ENCODE measurements at regions not wholly inside any gene's neighbourhood (a gene's known extent, or its start where the extent isn't known, plus 50 kb on each side); places are given as distances from the start of the nearest gene placed in this dataset.
"Not testable (repeated sequence)": the region's sequence is repeated elsewhere in the genome, so short reads cannot be mapped to it uniquely, and the experiment has no call there.

- Histone ChIP-seq H3K9me3 (no peaks in the 10 kb centered on the region), H3K36me3 (no peaks in the 10 kb centered on the region), H3K27me3 (no peaks in the 10 kb centered on the region), H3K4me3 (no peak overlapping the region), H3K27ac (peak overlapping the region in 1 of 2 donors; percentile 36), H3K4me1 (no peaks in the 10 kb centered on the region)
- no peak for DNase-seq
- intact Hi-C loops (cut with DNase I; ENCODE audit: low total_unique reads), result no loop called here
- no peak for TF ChIP-seq POLR2A (IDR thresholded peaks at IDR 0.05)
- no peak for TF ChIP-seq CTCF (IDR thresholded peaks at IDR 0.05)
These were observed 64.8 kb downstream of the CARTPT start for GRCh38 chr5:71783891-71784290.

DNA sequence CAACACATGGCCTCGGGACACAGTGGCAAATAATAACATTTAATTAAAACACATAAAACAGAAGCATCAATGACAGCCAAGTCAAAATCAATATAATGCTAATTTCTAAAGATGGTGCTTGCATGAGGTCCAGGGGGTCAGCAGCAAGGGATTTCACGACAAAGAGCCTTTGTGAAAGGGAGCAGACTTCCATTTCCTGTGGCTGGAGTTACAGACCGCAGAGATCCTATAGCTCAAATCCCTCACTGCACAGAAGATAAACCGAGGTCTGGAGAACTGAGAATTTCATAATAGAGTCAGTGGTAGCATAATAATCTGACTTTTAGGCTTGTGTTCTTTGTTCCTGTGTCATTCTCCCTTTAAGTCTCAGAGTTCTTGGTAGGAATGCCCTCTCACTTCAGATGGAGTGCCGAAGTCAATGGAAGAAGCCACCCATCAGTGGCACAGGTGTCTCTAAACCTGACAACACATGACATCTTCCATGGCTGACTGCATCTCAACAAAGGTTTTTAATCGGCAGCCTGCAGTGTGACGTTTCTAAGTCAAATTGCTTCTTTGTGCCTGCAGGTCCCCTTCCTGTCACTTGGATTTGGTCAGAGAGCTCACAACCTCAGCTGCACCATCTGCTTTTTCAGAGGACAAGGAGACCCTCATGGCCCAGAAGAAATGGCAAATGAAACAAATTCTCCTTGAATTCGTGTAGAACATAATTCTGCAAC lies 67.4 kb downstream of the CARTPT start:
- Histone ChIP-seq H3K4me1 (no peaks in the 10 kb centered on the region), H3K27me3 (no peaks in the 10 kb centered on the region), H3K4me3 (no peak overlapping the region), H3K9me3 (no peaks in the 10 kb centered on the region), H3K36me3 (no peaks in the 10 kb centered on the region), H3K27ac (no peak overlapping the region)
- TF ChIP-seq CTCF (IDR thresholded peaks at IDR 0.05) (no peak), POLR2A (IDR thresholded peaks at IDR 0.05) (no peak)
- intact Hi-C loops (cut with DNase I; ENCODE audit: low total_unique reads), result no loop called here
- no peak for DNase-seq

DNA sequence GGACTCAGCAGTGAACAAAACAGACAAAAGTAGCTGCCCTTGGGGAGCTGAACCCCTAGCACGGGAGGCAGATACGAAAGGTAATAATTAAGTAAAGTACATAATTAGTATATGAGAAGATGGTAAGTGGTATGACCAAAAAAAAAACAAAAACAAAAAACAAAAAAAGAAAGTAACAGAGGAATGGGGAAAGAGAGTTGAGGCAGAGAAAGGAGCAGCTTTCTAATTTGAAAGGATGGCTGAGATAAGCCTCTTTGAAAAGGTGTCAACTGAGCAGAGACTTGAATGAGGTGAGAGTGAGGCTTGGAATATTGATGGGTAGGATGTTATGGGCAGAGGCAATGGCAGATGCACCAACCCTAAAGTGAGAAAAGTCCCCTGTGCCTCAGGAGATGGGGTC lies 69.7 kb downstream of the CARTPT start:
- TF ChIP-seq POLR2A (IDR thresholded peaks at IDR 0.05) (no peak), CTCF (IDR thresholded peaks at IDR 0.05) (no peak)
- H3K9me3 ChIP-seq, result peaks cover 0 to 1% of the 10 kb centered on the region in 2 donors
- intact Hi-C loops (cut with DNase I; ENCODE audit: low total_unique reads), result no loop called here
- no peak for DNase-seq
- no peaks in the 10 kb centered on the region for H3K27me3 ChIP-seq
- H3K27ac ChIP-seq, result no peak overlapping the region
- H3K4me3 ChIP-seq, result no peak overlapping the region
- H3K36me3 ChIP-seq, result no peaks in the 10 kb centered on the region
- no peaks in the 10 kb centered on the region for H3K4me1 ChIP-seq

DNA sequence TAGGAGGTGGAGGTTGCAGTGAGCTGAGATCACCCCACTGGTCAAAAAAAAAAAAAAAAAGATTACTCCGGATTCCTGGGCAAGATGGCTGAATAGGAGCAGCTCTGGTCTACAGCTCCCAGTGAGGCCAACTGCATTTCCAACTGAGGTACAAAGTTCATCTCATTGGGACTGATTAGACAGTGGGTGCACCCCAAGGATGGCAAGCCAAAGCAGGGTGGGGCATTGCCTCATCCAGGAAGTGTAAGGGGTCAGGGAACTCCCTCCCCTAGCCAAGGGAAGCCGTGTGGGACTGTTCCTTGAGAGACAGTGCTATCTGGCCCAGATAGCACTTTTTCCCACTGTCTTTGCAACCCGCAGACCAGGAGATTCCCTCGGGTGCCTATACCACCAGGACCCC lies 70.7 kb downstream of the CARTPT start:
- no peak for TF ChIP-seq POLR2A (IDR thresholded peaks at IDR 0.05)
- TF ChIP-seq CTCF (IDR thresholded peaks at IDR 0.05), result no peak
- H3K4me3 ChIP-seq, result no peak overlapping the region
- peaks cover 0 to 3% of the 10 kb centered on the region in 2 donors for H3K9me3 ChIP-seq
- H3K4me1 ChIP-seq, result no peaks in the 10 kb centered on the region
- no peak for DNase-seq
- intact Hi-C loops (cut with DNase I; ENCODE audit: low total_unique reads), result no loop called here
- H3K27ac ChIP-seq, result no peak overlapping the region
- no peaks in the 10 kb centered on the region for H3K36me3 ChIP-seq
- H3K27me3 ChIP-seq, result no peaks in the 10 kb centered on the region

- no peaks in the 10 kb centered on the region for H3K36me3 ChIP-seq
- H3K4me1 ChIP-seq, result no peaks in the 10 kb centered on the region
- no peak overlapping the region for H3K4me3 ChIP-seq
- TF ChIP-seq POLR2A (IDR thresholded peaks at IDR 0.05) (no peak), CTCF (IDR thresholded peaks at IDR 0.05) (no peak)
- intact Hi-C loops (cut with DNase I; ENCODE audit: low total_unique reads), result no loop called here
- no peak overlapping the region for H3K27ac ChIP-seq
- H3K27me3 ChIP-seq, result no peaks in the 10 kb centered on the region
- DNase-seq, result no peak
- peaks cover 0 to 3% of the 10 kb centered on the region in 2 donors for H3K9me3 ChIP-seq
These were observed 71.4 kb downstream of the CARTPT start for GRCh38 chr5:71790433-71790832.

GRCh38 chr5:71792041-71792440 lies 73.0 kb downstream of the CARTPT start:
- H3K27ac ChIP-seq; H3K36me3 ChIP-seq; H3K4me1 ChIP-seq; H3K27me3 ChIP-seq; DNase-seq; H3K4me3 ChIP-seq; intact Hi-C loops (cut with DNase I; ENCODE audit: low total_unique reads); H3K9me3 ChIP-seq: not testable (repeated sequence)
